Sigmoid colon (tissue), 6 donors: ENCODE measurements at regions not wholly inside any gene's neighbourhood (a gene's known extent, or its start where the extent isn't known, plus 50 kb on each side); places are given as distances from the start of the nearest gene placed in this dataset.
A peak's percentile ranks its signal among the peaks of the same experiment; 100 is the strongest.

Experiments
- DNase-seq: peaks from one replicate; pipeline ENCODE4 v3.0.0-alpha.2; 2019
- H3K27ac ChIP-seq, 4 donors: fragments of 200-600 bp; sonication (generic); one replicate each; pipeline ENCODE4 v1.5.1; 2016 to 2019; ENCODE audit warnings: mild to moderate bottlenecking in 1 of 4
- H3K27me3 ChIP-seq, 3 donors: fragments of 200-600 bp; sonication (generic); one replicate each; pipeline ENCODE4 v1.5.1; 2019; ENCODE audit warnings: mild to moderate bottlenecking in 1 of 3
- H3K36me3 ChIP-seq, 4 donors: fragments of 200-600 bp; sonication (generic); one replicate each; pipeline ENCODE4 v1.5.1; 2016 to 2019
- H3K4me1 ChIP-seq, 4 donors: fragments of 200-600 bp; sonication (generic); one replicate each; pipeline ENCODE4 v1.5.1; 2017 to 2019
- H3K4me3 ChIP-seq, 4 donors: fragments of 200-600 bp; sonication (generic); one replicate each; pipeline ENCODE4 v1.5.1; 2017 to 2019; ENCODE audit warnings: mild to moderate bottlenecking in 2 of 4, moderate library complexity in 1 of 4
- H3K9me3 ChIP-seq, 4 donors: fragments of 200-600 bp in 3 of 4; sonication (generic) in 3 of 4; one replicate each; pipeline versions ENCODE4 v1.5.1 to v1.6.1; 2013 to 2019
- EP300 ChIP-seq, 4 donors: sonication (generic); formaldehyde crosslinking; IDR thresholded peaks; one replicate each; pipeline ENCODE4 v1.6.1; 2017; ENCODE audit warnings: antibody characterized with exemption in 4 of 4
- POLR2A ChIP-seq, 2 donors: fragments of 450-650 bp; IDR thresholded peaks; one replicate each; pipeline ENCODE4 v1.6.1; 2016; ENCODE audit warnings: antibody characterized with exemption in 2 of 2, mild to moderate bottlenecking in 2 of 2, moderate library complexity in 2 of 2
- POLR2AphosphoS5 ChIP-seq, 4 donors: sonication (generic); formaldehyde crosslinking; IDR thresholded peaks; one replicate each; pipeline ENCODE4 v1.6.1; 2017; ENCODE audit warnings: antibody characterized with exemption in 4 of 4
- WGBS, 2 donors: extraction: QIAGEN DNeasy Blood & Tissue Kit; methylation state at CpG; one replicate each; pipeline ENCODE4 v1.1.7; 2013; 5-methylcytosine and 5-hydroxymethylcytosine counted together
- intact Hi-C: fragments of 100-400 bp; cut with DNase I; formaldehyde crosslinking; loops from one replicate; pipeline ENCODE4 v1.15.1; 2023
- TF ChIP-seq, protein P1 (sequence below), 4 experiments: fragments of 450-650 bp in 3 of 4; fragments of 200-600 bp in 1 of 4; IDR thresholded peaks; one replicate each; pipeline ENCODE4 v1.5.1; 2016 to 2019; ENCODE audit warnings: antibody characterized with exemption in 4 of 4, mild to moderate bottlenecking in 3 of 4, moderate library complexity in 2 of 4
- donor health status: healthy with polysubstance abuse.
- donor health status: healthy.

DNA sequence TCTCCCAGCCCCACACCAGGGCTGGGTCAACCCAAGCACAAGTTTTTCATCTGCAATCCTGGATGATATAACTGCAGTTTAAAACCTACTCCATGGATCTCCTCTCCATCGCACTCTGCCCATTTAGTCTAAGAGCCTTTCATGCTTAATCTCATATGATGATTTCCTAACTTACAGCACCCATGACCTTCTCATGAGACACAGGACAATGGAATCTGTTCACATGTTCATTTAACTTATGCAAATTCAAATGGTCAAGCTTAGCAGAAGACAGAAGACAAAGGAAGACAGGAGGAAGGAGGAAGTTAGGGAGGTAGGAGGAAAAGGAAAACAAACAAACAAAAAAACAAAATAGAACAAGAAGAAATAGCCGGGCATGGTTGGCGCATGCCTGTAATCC, 64.6 kb upstream of the PNMA1 start:
- no peak for TF ChIP-seq POLR2AphosphoS5 (IDR thresholded peaks at IDR 0.05)
- TF ChIP-seq POLR2A (IDR thresholded peaks at IDR 0.05), result no peak
- TF ChIP-seq, protein P1, sequence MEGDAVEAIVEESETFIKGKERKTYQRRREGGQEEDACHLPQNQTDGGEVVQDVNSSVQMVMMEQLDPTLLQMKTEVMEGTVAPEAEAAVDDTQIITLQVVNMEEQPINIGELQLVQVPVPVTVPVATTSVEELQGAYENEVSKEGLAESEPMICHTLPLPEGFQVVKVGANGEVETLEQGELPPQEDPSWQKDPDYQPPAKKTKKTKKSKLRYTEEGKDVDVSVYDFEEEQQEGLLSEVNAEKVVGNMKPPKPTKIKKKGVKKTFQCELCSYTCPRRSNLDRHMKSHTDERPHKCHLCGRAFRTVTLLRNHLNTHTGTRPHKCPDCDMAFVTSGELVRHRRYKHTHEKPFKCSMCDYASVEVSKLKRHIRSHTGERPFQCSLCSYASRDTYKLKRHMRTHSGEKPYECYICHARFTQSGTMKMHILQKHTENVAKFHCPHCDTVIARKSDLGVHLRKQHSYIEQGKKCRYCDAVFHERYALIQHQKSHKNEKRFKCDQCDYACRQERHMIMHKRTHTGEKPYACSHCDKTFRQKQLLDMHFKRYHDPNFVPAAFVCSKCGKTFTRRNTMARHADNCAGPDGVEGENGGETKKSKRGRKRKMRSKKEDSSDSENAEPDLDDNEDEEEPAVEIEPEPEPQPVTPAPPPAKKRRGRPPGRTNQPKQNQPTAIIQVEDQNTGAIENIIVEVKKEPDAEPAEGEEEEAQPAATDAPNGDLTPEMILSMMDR (IDR thresholded peaks at IDR 0.05), result no peak
- TF ChIP-seq EP300 (IDR thresholded peaks at IDR 0.05), result no peak
- no peak for DNase-seq
- intact Hi-C loops, result no loop called here
- Histone ChIP-seq H3K9me3 (no peaks in the 10 kb centered on the region), H3K4me3 (no peak overlapping the region), H3K27me3 (no peaks in the 10 kb centered on the region), H3K4me1 (peaks cover 2 to 84% (median 78%) of the 10 kb centered on the region in 4 donors), H3K36me3 (no peaks in the 10 kb centered on the region), H3K27ac (peak overlapping the region in 2 of 4 donors; percentile 21 to 78)
- WGBS, 2 donors, result 88 to 92% methylated on average over 3 of the region's 3 CpGs

DNA sequence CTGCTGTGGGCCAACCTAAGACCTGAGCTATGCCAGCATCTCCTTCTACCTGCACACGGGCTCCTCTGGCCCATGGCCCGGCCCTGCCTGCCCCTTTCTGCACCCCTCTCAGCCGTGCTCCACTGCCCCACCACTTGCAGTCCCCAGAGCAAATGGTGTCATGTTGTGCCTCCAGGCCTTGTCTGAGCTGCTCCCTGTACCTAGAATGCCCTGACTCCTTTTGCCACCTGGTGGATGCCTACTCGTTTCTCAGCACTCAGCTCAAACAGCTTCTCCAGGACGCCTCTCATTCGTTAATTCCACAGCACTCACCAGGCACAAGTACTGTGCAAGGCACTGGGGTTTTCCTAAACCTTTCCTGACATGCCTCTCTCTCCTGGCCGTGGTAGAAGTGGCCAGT, 63.2 kb upstream of the PNMA1 start:
- peaks cover 2 to 84% (median 73%) of the 10 kb centered on the region in 4 donors for H3K4me1 ChIP-seq
- WGBS, 2 donors, result 73 to 77% methylated on average over 7 of the region's 7 CpGs
- DNase-seq, result peak; percentile 32

DNA sequence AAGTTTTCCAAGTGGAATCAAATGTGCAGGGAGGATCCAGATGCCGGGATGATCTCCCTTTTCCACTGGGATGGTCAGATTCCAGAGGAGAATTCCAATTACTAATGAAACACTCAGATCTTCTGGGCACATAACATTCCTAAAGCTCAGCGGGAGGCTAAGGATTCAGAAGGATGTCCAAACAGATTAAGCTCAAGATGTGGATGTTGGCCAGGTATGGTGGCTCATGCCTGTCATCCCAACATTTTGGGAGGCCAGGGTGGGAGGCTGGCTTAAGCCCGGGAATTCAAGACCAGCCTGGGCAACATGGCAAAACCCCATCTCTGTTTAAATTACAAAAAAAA, 62.0 kb upstream of the PNMA1 start:
- Histone ChIP-seq H3K4me3 (no peak overlapping the region), H3K27me3 (no peaks in the 10 kb centered on the region), H3K27ac (peak overlapping the region; percentile 46 to 78 (median 60)), H3K36me3 (no peaks in the 10 kb centered on the region), H3K4me1 (peaks cover 2 to 85% (median 76%) of the 10 kb centered on the region in 4 donors), H3K9me3 (no peaks in the 10 kb centered on the region)
- WGBS, 2 donors, result 83 to 86% methylated on average over 3 of the region's 3 CpGs
- intact Hi-C loops, result no loop called here
- TF ChIP-seq POLR2AphosphoS5 (IDR thresholded peaks at IDR 0.05), result peak in 1 of 4 donors; percentile 27
- TF ChIP-seq, protein P1 (IDR thresholded peaks at IDR 0.05), result no peak
- DNase-seq, result peak; percentile 59

More for the DNA sequence above, 63.2 kb upstream of the PNMA1 start:
- no peaks in the 10 kb centered on the region for H3K27me3 ChIP-seq
- intact Hi-C loops, result no loop called here
- H3K4me3 ChIP-seq, result no peak overlapping the region
- H3K9me3 ChIP-seq, result no peaks in the 10 kb centered on the region
- TF ChIP-seq POLR2A (IDR thresholded peaks at IDR 0.05) (no peak), EP300 (IDR thresholded peaks at IDR 0.05) (no peak), POLR2AphosphoS5 (IDR thresholded peaks at IDR 0.05) (no peak)
- TF ChIP-seq, protein P1 (IDR thresholded peaks at IDR 0.05), result no peak
- H3K36me3 ChIP-seq, result no peaks in the 10 kb centered on the region
- peak overlapping the region in 2 of 4 donors; percentile 24 to 78 for H3K27ac ChIP-seq

DNA sequence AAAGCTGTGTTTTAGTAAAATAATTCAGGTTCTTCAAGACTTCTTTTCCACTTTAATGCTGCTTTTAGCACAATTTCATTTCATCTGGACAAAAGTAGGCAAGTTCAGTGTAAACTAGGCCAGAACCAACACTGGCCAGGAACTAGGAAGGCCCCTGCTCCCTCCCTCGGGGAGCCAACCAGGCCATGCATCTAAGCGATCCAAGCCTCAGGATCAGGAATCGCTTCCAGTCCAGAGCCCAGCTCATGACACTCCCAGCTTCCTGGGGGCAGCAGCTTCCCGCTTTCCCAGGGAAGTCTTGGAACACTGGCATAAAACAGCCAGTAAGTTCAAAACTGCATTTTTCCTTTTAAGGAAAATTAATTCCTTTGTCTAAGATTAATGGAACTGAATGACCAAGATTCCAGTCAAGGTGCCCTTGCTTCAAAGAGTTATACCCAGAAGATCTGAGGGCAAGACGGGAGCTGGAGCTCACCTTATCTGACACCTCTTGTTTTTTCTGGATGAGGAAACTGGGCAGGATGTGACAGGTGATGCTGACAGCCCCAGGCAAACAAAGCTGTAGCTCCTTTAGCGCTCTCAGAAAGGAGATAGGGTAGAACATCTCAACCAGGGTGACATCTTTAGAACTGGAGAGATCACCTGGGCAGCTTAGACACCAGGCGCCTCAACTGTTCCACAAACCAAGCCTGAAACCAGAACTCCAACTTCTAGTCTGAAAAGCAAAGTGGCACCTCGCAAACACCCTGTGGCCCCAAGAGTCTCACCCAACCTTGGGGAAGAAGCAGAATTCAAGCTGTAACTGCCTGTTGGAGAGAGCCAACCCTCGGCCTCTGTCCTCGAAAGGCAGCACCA, 61.4 kb upstream of the PNMA1 start:
- no peaks in the 10 kb centered on the region for H3K27me3 ChIP-seq
- H3K9me3 ChIP-seq, result no peaks in the 10 kb centered on the region
- no peaks in the 10 kb centered on the region for H3K36me3 ChIP-seq
- no peak overlapping the region for H3K4me3 ChIP-seq
- DNase-seq, result peak; percentile 56
- H3K4me1 ChIP-seq, result peaks cover 2 to 86% (median 79%) of the 10 kb centered on the region in 4 donors
- 87 to 90% methylated on average over 10 of the region's 10 CpGs for WGBS, 2 donors
- TF ChIP-seq, protein P1 (IDR thresholded peaks at IDR 0.05), result no peak
- TF ChIP-seq POLR2A (IDR thresholded peaks at IDR 0.05) (no peak), EP300 (IDR thresholded peaks at IDR 0.05) (no peak), POLR2AphosphoS5 (IDR thresholded peaks at IDR 0.05) (no peak)
- intact Hi-C loops, result no loop called here
- peak overlapping the region; percentile 46 to 78 (median 60) for H3K27ac ChIP-seq
